ENCODE measurements at regions not wholly inside any gene's neighbourhood (a gene's known extent, or its start where the extent isn't known, plus 50 kb on each side); places are given as distances from the start of the nearest gene placed in this dataset.

DNA sequence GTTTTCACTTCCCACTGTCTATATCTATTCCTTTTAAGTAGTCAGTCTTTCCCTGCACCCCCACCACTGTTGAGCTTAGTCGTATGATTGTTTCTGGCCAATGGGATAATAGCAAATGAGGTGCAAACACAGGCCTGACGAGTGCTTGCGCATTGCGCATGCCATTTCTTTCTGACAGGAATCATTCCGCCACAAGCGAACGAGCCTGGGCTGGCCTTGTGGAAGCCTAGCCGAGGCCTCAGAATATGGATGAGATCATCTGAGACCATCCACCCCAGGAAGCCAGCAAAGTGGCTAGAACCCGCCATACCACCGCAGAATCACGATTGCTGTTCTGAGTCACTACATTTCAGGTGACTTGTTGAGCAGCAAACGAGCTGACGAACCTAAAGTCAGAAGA, 52.2 kb upstream of the PRL start:
- Histone ChIP-seq H3K9me2 (ENCODE audit: insufficient read depth) (no peaks in the 10 kb centered on the region), H3K27me3 (ENCODE audit: insufficient read depth, low read length) (no peaks in the 10 kb centered on the region), H2AFZ (ENCODE audit: low read depth, low read length, poor library complexity, severe bottlenecking) (no peak overlapping the region), H3K9me3 (ENCODE audit: control insufficient read depth in 1 of 2, insufficient read depth in 1 of 2, low read depth in 1 of 2, low read length in 2 of 2) (no peaks in the 10 kb centered on the region), H3K27ac (ENCODE audit: low read depth, low read length) (no peak overlapping the region), H3K9ac (ENCODE audit: low read length) (no peak overlapping the region), H3K36me3 (ENCODE audit: control insufficient read depth in 1 of 2, insufficient read depth in 2 of 2, low read length in 2 of 2) (no peaks in the 10 kb centered on the region), H3K4me1 (ENCODE audit: control insufficient read depth in 1 of 2, insufficient read depth in 2 of 2, low read length in 2 of 2) (no peaks in the 10 kb centered on the region), H3K4me2 (ENCODE audit: low read length) (no peak overlapping the region), H3K79me2 (ENCODE audit: insufficient read depth, low read length) (no peaks in the 10 kb centered on the region), H3K4me3 (replicated peaks in 1 of 2; ENCODE audit: low read depth in 1 of 2, low read length in 2 of 2) (no peak overlapping the region), H4K20me1 (ENCODE audit: insufficient read depth) (no peaks in the 10 kb centered on the region)
- BruUV-seq (replicated peaks): no TSS peak
- DNase-seq (ENCODE audit: low read depth, low spot score): no peak
- intact Hi-C loops (cut with micrococcal nuclease): no loop called here
- CTCF ChIA-PET: no interaction called here
- TF ChIP-seq EZH2 (IDR thresholded peaks at IDR 0.05) (no peak), SRF (IDR thresholded peaks at IDR 0.05; ENCODE audit: low read depth) (no peak), SIN3A (IDR thresholded peaks at IDR 0.05; ENCODE audit: low read depth) (no peak)
- RAD21 ChIA-PET (ENCODE audit: low non-redundant PET in 1 of 2, low total read pairs in 2 of 2, uncharacterized antibody in 2 of 2, unreplicated experiment in 2 of 2): no interaction called here
- POLR2A ChIA-PET: interaction anchor here (0.7 kb wide), 1 partner anchor 11 kb away, joined by 4 read pairs; no protein-coding TSS in a partner anchor
- ATAC-seq: no peak

DNA sequence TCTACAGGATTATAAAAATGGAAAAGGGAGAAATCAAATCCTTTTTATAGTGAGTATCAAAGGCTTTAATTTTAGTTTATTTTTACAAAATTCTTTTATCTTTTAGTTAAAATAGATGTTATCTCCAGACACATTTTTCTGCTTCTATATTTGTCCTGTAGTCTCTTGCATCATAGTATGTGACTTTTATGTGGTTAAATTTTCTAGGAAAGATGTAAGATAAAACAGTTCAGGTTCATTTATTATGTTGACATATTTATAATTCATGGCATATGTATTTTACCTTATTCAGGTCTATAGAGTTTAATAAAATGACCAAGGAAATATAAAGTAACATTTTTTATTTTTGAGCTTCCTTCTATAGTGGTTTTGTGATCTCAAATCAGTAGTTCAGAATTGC, 52.7 kb upstream of the PRL start:
- ChIA-PET RAD21 (ENCODE audit: low non-redundant PET in 1 of 2, low total read pairs in 2 of 2, uncharacterized antibody in 2 of 2, unreplicated experiment in 2 of 2) (no interaction called here), CTCF (no interaction called here), POLR2A (no interaction called here)
- no TSS peak for BruUV-seq (replicated peaks)
- TF ChIP-seq RAD21 (IDR thresholded peaks at IDR 0.05; ENCODE audit: low read depth) (no peak), JUND (IDR thresholded peaks at IDR 0.05) (no peak), SP1 (IDR thresholded peaks at IDR 0.05; ENCODE audit: low read depth) (no peak), SRF (IDR thresholded peaks at IDR 0.05; ENCODE audit: low read depth) (no peak), EZH2phosphoT487 (IDR thresholded peaks at IDR 0.05; ENCODE audit: borderline replicate concordance) (no peak), ZFX (IDR thresholded peaks at IDR 0.05) (no peak), CEBPB (IDR thresholded peaks at IDR 0.05; ENCODE audit: low read depth) (no peak), POLR2AphosphoS5 (IDR thresholded peaks at IDR 0.05; ENCODE audit: low read depth, low read length) (no peak), SIN3A (IDR thresholded peaks at IDR 0.05; ENCODE audit: low read depth) (no peak), TCF7L2 (IDR thresholded peaks at IDR 0.05; ENCODE audit: borderline replicate concordance, extremely low read depth, insufficient read depth, insufficient read length) (no peak), ZNF274 (IDR thresholded peaks at IDR 0.05; ENCODE audit: low read depth, low read length) (no peak)
- TF ChIP-seq, protein P1, sequence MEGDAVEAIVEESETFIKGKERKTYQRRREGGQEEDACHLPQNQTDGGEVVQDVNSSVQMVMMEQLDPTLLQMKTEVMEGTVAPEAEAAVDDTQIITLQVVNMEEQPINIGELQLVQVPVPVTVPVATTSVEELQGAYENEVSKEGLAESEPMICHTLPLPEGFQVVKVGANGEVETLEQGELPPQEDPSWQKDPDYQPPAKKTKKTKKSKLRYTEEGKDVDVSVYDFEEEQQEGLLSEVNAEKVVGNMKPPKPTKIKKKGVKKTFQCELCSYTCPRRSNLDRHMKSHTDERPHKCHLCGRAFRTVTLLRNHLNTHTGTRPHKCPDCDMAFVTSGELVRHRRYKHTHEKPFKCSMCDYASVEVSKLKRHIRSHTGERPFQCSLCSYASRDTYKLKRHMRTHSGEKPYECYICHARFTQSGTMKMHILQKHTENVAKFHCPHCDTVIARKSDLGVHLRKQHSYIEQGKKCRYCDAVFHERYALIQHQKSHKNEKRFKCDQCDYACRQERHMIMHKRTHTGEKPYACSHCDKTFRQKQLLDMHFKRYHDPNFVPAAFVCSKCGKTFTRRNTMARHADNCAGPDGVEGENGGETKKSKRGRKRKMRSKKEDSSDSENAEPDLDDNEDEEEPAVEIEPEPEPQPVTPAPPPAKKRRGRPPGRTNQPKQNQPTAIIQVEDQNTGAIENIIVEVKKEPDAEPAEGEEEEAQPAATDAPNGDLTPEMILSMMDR (IDR thresholded peaks at IDR 0.05 in 2 of 3, conservative IDR thresholded peaks at IDR 0.05 in 1 of 3; ENCODE audit: borderline replicate concordance in 1 of 3, insufficient read depth in 1 of 3, low read depth in 2 of 3, low read length in 2 of 3): no peak
- TF ChIP-seq, protein P2, sequence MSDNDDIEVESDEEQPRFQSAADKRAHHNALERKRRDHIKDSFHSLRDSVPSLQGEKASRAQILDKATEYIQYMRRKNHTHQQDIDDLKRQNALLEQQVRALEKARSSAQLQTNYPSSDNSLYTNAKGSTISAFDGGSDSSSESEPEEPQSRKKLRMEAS (IDR thresholded peaks at IDR 0.05): no peak
- Histone ChIP-seq H3K9me2 (ENCODE audit: insufficient read depth) (no peaks in the 10 kb centered on the region), H3K9me3 (ENCODE audit: control insufficient read depth in 1 of 2, insufficient read depth in 1 of 2, low read depth in 1 of 2, low read length in 2 of 2) (no peaks in the 10 kb centered on the region), H3K79me2 (ENCODE audit: insufficient read depth, low read length) (no peaks in the 10 kb centered on the region), H3K27me3 (ENCODE audit: insufficient read depth, low read length) (no peaks in the 10 kb centered on the region), H2AFZ (ENCODE audit: low read depth, low read length, poor library complexity, severe bottlenecking) (no peak overlapping the region), H3K27ac (ENCODE audit: low read depth, low read length) (no peak overlapping the region), H4K20me1 (ENCODE audit: insufficient read depth) (no peaks in the 10 kb centered on the region), H3K9ac (ENCODE audit: low read length) (no peak overlapping the region), H3K36me3 (ENCODE audit: control insufficient read depth in 1 of 2, insufficient read depth in 2 of 2, low read length in 2 of 2) (no peaks in the 10 kb centered on the region), H3K4me1 (ENCODE audit: control insufficient read depth in 1 of 2, insufficient read depth in 2 of 2, low read length in 2 of 2) (no peaks in the 10 kb centered on the region), H3K4me2 (ENCODE audit: low read length) (no peak overlapping the region), H3K4me3 (replicated peaks in 1 of 2; ENCODE audit: low read depth in 1 of 2, low read length in 2 of 2) (no peak overlapping the region)
- DNase-seq (ENCODE audit: low read depth, low spot score) (no peak), ATAC-seq (no peak)
- intact Hi-C loops (cut with micrococcal nuclease): no loop called here

Data from HCT116 (cell line).